B cell (primary cell): ENCODE measurements at regions not wholly inside any gene's neighbourhood (a gene's known extent, or its start where the extent isn't known, plus 50 kb on each side); places are given as distances from the start of the nearest gene placed in this dataset.

Source experiments
- ATAC-seq: fragments of 200-7000 bp; cut with Tn5 transposase; one replicate; pipeline ENCODE4 v1.10.0; 2021; ENCODE audit warnings: low read depth, mild to moderate bottlenecking, moderate number of reproducible peaks, moderate library complexity
- CTCF ChIA-PET: fragments of 350-600 bp; sonication (Branson Sonifier 250); formaldehyde crosslinking; loops from one replicate; lab custom pipeline; 2021; ENCODE audit warnings: antibody characterized with exemption, inconsistent platforms; lab: Charles Lee
- POLR2A ChIA-PET: fragments of 350-600 bp; sonication (Branson Sonifier 250); formaldehyde crosslinking; loops from one replicate; lab custom pipeline; 2021; ENCODE audit warnings: antibody characterized with exemption; lab: Charles Lee
- DNase-seq: peaks from one replicate; pipeline ENCODE4 v3.0.0; 2013
- H2AFZ ChIP-seq: 2 replicates; pipeline ENCODE4 v1.6.1; 2012; ENCODE audit warnings: mild to moderate bottlenecking, low read depth, low read length; ENCODE audit not compliant: insufficient read depth, poor library complexity, severe bottlenecking
- H3K27ac ChIP-seq, 2 donors: 1 replicate in 1 of 2; 2 replicates in 1 of 2; pipeline ENCODE4 v1.5.1; 2012 to 2013; ENCODE audit warnings: low read length in 2 of 2, mild to moderate bottlenecking in 2 of 2, moderate library complexity in 1 of 2
- H3K27me3 ChIP-seq, 4 experiments: fragments of 200-600 bp in 1 of 4; sonication (generic) in 1 of 4; replicated peaks in 1 of 4; 1 replicate in 2 of 4; 2 replicates in 2 of 4; pipeline versions ENCODE4 v1.6.1 to v1.7.0; 2013 to 2016; ENCODE audit warnings: low read length in 3 of 4, mild to moderate bottlenecking in 2 of 4, mixed read lengths in 1 of 4, moderate library complexity in 1 of 4; ENCODE audit not compliant: insufficient read depth in 4 of 4, control insufficient read depth in 3 of 4; ENCODE audit errors: control extremely low read depth in 1 of 4
- H3K36me3 ChIP-seq, 2 experiments: replicated peaks in 1 of 2; 1 replicate in 1 of 2; 2 replicates in 1 of 2; pipeline versions ENCODE4 v1.6.1 to v1.7.1; 2013; ENCODE audit warnings: low read length in 1 of 2; ENCODE audit not compliant: insufficient read depth in 2 of 2, control insufficient read depth in 1 of 2; ENCODE audit errors: control extremely low read depth in 1 of 2, extremely low read depth in 1 of 2
- H3K4me1 ChIP-seq, 2 donors: fragments of 200-600 bp in 1 of 2; sonication (generic) in 1 of 2; 1 replicate in 1 of 2; 2 replicates in 1 of 2; pipeline versions ENCODE4 v1.5.1 to v1.6.1; 2013 to 2017; ENCODE audit warnings: low read length in 2 of 2; ENCODE audit not compliant: control insufficient read depth in 2 of 2, insufficient read depth in 2 of 2
- H3K4me2 ChIP-seq: replicated peaks from 2 replicates; pipeline ENCODE3; 2012; ENCODE audit warnings: mild to moderate bottlenecking, low read depth, low read length; ENCODE audit not compliant: poor library complexity, severe bottlenecking
- H3K4me3 ChIP-seq, 5 experiments: fragments of 200-600 bp in 1 of 5; sonication (generic) in 1 of 5; 1 replicate in 3 of 5; 2 replicates in 2 of 5; pipeline versions ENCODE4 v1.5.1 to v1.7.0; 2011 to 2016; ENCODE audit warnings: low read length in 4 of 5, mild to moderate bottlenecking in 4 of 5, low read depth in 2 of 5, control low read depth in 1 of 5, moderate library complexity in 1 of 5; ENCODE audit not compliant: insufficient read depth in 1 of 5; ENCODE audit errors: control extremely low read depth in 1 of 5, extremely low read depth in 1 of 5
- H3K79me2 ChIP-seq: fragments of 200-600 bp; sonication (generic); one replicate; pipeline ENCODE4 v1.6.0; 2016; ENCODE audit warnings: low read length; ENCODE audit not compliant: control insufficient read depth, insufficient read depth
- H3K9ac ChIP-seq: fragments of 200-600 bp; sonication (generic); 2 replicates; pipeline ENCODE4 v1.6.1; 2017; ENCODE audit warnings: mild to moderate bottlenecking, low read length, moderate library complexity
- H3K9me3 ChIP-seq, 3 donors: one replicate each; pipeline versions ENCODE4 v1.6.1 to v1.7.1; 2013; ENCODE audit warnings: low read length in 2 of 3; ENCODE audit not compliant: control insufficient read depth in 2 of 3, insufficient read depth in 1 of 3; ENCODE audit errors: control extremely low read depth in 1 of 3
- H4K20me1 ChIP-seq: 2 replicates; pipeline ENCODE4 v1.6.0; 2012; ENCODE audit warnings: mild to moderate bottlenecking, low read length; ENCODE audit not compliant: insufficient read depth, control insufficient read depth, poor library complexity, severe bottlenecking
- H3K27ac Mint-ChIP-seq: one replicate; pipeline ENCODE4 v1.8.0; 2021; ENCODE audit warnings: mixed read lengths
- H3K27me3 Mint-ChIP-seq: one replicate; pipeline ENCODE4 v1.8.0; 2021; ENCODE audit warnings: mixed read lengths
- H3K4me1 Mint-ChIP-seq: one replicate; pipeline ENCODE4 v1.8.0; 2021; ENCODE audit warnings: mixed read lengths
- H3K4me3 Mint-ChIP-seq: one replicate; pipeline ENCODE4 v1.8.0; 2021; ENCODE audit warnings: mixed read lengths
- H3K9me3 Mint-ChIP-seq: one replicate; pipeline ENCODE4 v1.8.0; 2022; ENCODE audit warnings: mixed read lengths; ENCODE audit not compliant: insufficient read depth
- EZH2 ChIP-seq: IDR thresholded peaks from 2 replicates; pipeline ENCODE4 v1.6.1; 2012; ENCODE audit warnings: borderline replicate concordance, low read depth, mild to moderate bottlenecking, moderate library complexity, low read length; ENCODE audit not compliant: insufficient read depth, poor library complexity, severe bottlenecking
- WGBS: methylation state at CpG from one replicate; pipeline ENCODE4 v1.1.5; 2013; ENCODE audit warnings: missing lambda C conversion rate; ENCODE audit not compliant: insufficient coverage; 5-methylcytosine and 5-hydroxymethylcytosine counted together
- intact Hi-C: fragments of 100-400 bp; cut with micrococcal nuclease; formaldehyde crosslinking; loops from one replicate; pipeline ENCODE4 v1.10.0; 2022
- TF ChIP-seq, protein P1 (sequence below): fragments of 200-600 bp; IDR thresholded peaks from one replicate; pipeline ENCODE4 v1.8.0; 2022; ENCODE audit warnings: antibody characterized with exemption, mild to moderate bottlenecking

GRCh38 chr1:80755944-80756343, 1044.8 kb upstream of the ADGRL2 start:
- Mint-ChIP-seq H3K4me3 (no peak overlapping the region), H3K27me3 (no peaks in the 10 kb centered on the region), H3K9me3 (peaks cover 2% of the 10 kb centered on the region), H3K4me1 (no peaks in the 10 kb centered on the region), H3K27ac (no peak overlapping the region)
- ChIA-PET CTCF (no interaction called here), POLR2A (interaction anchor here (0.6 kb wide), 1 partner anchor 275 kb away, joined by 3 read pairs; no protein-coding TSS in a partner anchor)
- intact Hi-C loops, result no loop called here
- H3K4me3 ChIP-seq, result no peak overlapping the region
- H3K36me3 ChIP-seq, result no peaks in the 10 kb centered on the region
- H3K27ac ChIP-seq, result no peak overlapping the region
- H3K79me2 ChIP-seq, result no peaks in the 10 kb centered on the region
- no peaks in the 10 kb centered on the region for H3K27me3 ChIP-seq
- DNase-seq, result no peak
- peaks cover 0 to 5% (median 0%) of the 10 kb centered on the region in 3 donors for H3K9me3 ChIP-seq
- no peaks in the 10 kb centered on the region for H3K4me1 ChIP-seq
- H3K4me2 ChIP-seq, result no peak overlapping the region
- no peaks in the 10 kb centered on the region for H4K20me1 ChIP-seq
- no peak for ATAC-seq
- H3K9ac ChIP-seq, result no peak overlapping the region
- TF ChIP-seq EZH2, result no peak
- TF ChIP-seq, protein P1, sequence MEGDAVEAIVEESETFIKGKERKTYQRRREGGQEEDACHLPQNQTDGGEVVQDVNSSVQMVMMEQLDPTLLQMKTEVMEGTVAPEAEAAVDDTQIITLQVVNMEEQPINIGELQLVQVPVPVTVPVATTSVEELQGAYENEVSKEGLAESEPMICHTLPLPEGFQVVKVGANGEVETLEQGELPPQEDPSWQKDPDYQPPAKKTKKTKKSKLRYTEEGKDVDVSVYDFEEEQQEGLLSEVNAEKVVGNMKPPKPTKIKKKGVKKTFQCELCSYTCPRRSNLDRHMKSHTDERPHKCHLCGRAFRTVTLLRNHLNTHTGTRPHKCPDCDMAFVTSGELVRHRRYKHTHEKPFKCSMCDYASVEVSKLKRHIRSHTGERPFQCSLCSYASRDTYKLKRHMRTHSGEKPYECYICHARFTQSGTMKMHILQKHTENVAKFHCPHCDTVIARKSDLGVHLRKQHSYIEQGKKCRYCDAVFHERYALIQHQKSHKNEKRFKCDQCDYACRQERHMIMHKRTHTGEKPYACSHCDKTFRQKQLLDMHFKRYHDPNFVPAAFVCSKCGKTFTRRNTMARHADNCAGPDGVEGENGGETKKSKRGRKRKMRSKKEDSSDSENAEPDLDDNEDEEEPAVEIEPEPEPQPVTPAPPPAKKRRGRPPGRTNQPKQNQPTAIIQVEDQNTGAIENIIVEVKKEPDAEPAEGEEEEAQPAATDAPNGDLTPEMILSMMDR, result no peak
- no peak overlapping the region for H2AFZ ChIP-seq
- no CpG with 5 or more reads among the region's 2 CpGs for WGBS

- no peak overlapping the region for H3K4me3 ChIP-seq
- H3K27me3 ChIP-seq, result no peaks in the 10 kb centered on the region
- H3K36me3 ChIP-seq, result no peaks in the 10 kb centered on the region
- peaks cover 0 to 3% (median 0%) of the 10 kb centered on the region in 3 donors for H3K9me3 ChIP-seq
- no peak overlapping the region for H3K27ac ChIP-seq
- intact Hi-C loops, result no loop called here
- H3K4me2 ChIP-seq, result no peak overlapping the region
- H4K20me1 ChIP-seq, result no peaks in the 10 kb centered on the region
- H3K79me2 ChIP-seq, result no peaks in the 10 kb centered on the region
- Mint-ChIP-seq H3K27ac (no peak overlapping the region), H3K9me3 (peaks cover 4% of the 10 kb centered on the region), H3K27me3 (no peaks in the 10 kb centered on the region), H3K4me1 (no peaks in the 10 kb centered on the region), H3K4me3 (no peak overlapping the region)
- no peak overlapping the region for H2AFZ ChIP-seq
- ChIA-PET POLR2A (no interaction called here), CTCF (interaction anchor here (0.7 kb wide), 1 partner anchor 1372 kb away, joined by 3 read pairs; no protein-coding TSS in a partner anchor)
- WGBS, result no CpG with 5 or more reads among the region's 2 CpGs
- H3K9ac ChIP-seq, result no peak overlapping the region
- DNase-seq, result no peak
- TF ChIP-seq EZH2, result no peak
- TF ChIP-seq, protein P1, result no peak
- ATAC-seq, result no peak
- H3K4me1 ChIP-seq, result no peaks in the 10 kb centered on the region
Measured at GRCh38 chr1:80751204-80751603, 1049.5 kb upstream of the ADGRL2 start.
